NT2/D1 (cell line): ENCODE measurements at regions not wholly inside any gene's neighbourhood (a gene's known extent, or its start where the extent isn't known, plus 50 kb on each side); places are given as distances from the start of the nearest gene placed in this dataset.

ENCODE experiments used
- YY1 ChIP-seq: IDR thresholded peaks from 2 replicates; pipeline ENCODE4 v1.6.1; 2011; ENCODE audit not compliant: insufficient read length, insufficient read depth
- ZNF274 ChIP-seq: IDR thresholded peaks from 2 replicates; pipeline ENCODE4 v1.6.1; 2011; ENCODE audit warnings: mild to moderate bottlenecking, low read depth, low read length

- TF ChIP-seq YY1 (no peak), ZNF274 (no peak)
Measured at GRCh38 chr17:83202002-83203000, 122.9 kb downstream of the METRNL start.
